GM12878 (cell line): ENCODE measurements at regions not wholly inside any gene's neighbourhood (a gene's known extent, or its start where the extent isn't known, plus 50 kb on each side); places are given as distances from the start of the nearest gene placed in this dataset.

Experiments
- ATAC-seq: fragments of 200-7000 bp; cut with Tn5 transposase; 3 replicates; pipeline ENCODE4 v1.9.1; 2020; ENCODE audit warnings: mild to moderate bottlenecking, moderate library complexity
- BruUV-seq: library from RNA; stranded (reverse); fragments of 400-500 nt; replicated peaks from 2 replicates; lab custom pipeline; 2021; lab: Mats Ljungman, UMichigan
- CTCF ChIA-PET: fragments of 300-600 bp; sonication (Branson Sonifier 250); formaldehyde crosslinking; extraction: SDS; loops from one replicate; lab custom pipeline; 2021; ENCODE audit warnings: inconsistent platforms; lab: Yijun Ruan, JAX
- POLR2A ChIA-PET: fragments of 350-600 bp; formaldehyde crosslinking; extraction: SDS; loops from one replicate; lab custom pipeline; 2021; ENCODE audit warnings: inconsistent platforms; lab: Charles Lee
- RAD21 ChIA-PET: fragments of 300-600 bp; sonication (Branson Sonifier 250); formaldehyde crosslinking; loops from one replicate; lab custom pipeline; 2023; ENCODE audit warnings: antibody characterized with exemption; ENCODE audit not compliant: unreplicated experiment; lab: Charles Lee
- SMC1A ChIA-PET: fragments of 300-600 bp; sonication (Branson Sonifier 250); formaldehyde crosslinking; loops from one replicate; lab custom pipeline; 2023; ENCODE audit not compliant: unreplicated experiment, uncharacterized antibody; lab: Charles Lee
- DNase-seq: peaks from one replicate; pipeline ENCODE4 v3.0.0-alpha.2; 2011; ENCODE audit warnings: low read depth, low spot score
- FAIRE-seq: peaks from 3 replicates; lab custom pipeline; 2011; peaks lifted over from hg19 to GRCh38; lab: Jason Lieb, UNC
- H2AFZ ChIP-seq: 2 replicates; pipeline ENCODE4 v1.6.0; 2011; ENCODE audit warnings: low read depth, low read length, control low read depth; ENCODE audit not compliant: control insufficient read depth
- H3K27ac ChIP-seq: 2 replicates; pipeline ENCODE4 v1.5.1; 2011; ENCODE audit warnings: control low read depth; ENCODE audit not compliant: control insufficient read depth, insufficient read depth
- H3K27me3 ChIP-seq, 2 experiments: replicated peaks in 1 of 2; 2 replicates each; pipeline versions ENCODE4 v1.6.0 to v1.6.1; 2011; ENCODE audit warnings: low read length in 1 of 2; ENCODE audit not compliant: control insufficient read depth in 2 of 2, insufficient read depth in 2 of 2
- H3K36me3 ChIP-seq, 2 experiments: 2 replicates each; pipeline ENCODE4 v1.5.1; 2011; ENCODE audit warnings: low read length in 1 of 2; ENCODE audit not compliant: control insufficient read depth in 2 of 2, insufficient read depth in 2 of 2
- H3K4me1 ChIP-seq: 2 replicates; pipeline ENCODE4 v1.6.1; 2011; ENCODE audit warnings: mild to moderate bottlenecking, low read length, moderate library complexity, mixed read lengths; ENCODE audit not compliant: control insufficient read depth, insufficient read depth
- H3K4me2 ChIP-seq: 2 replicates; pipeline ENCODE4 v1.6.0; 2011; ENCODE audit warnings: control low read depth; ENCODE audit not compliant: control insufficient read depth, insufficient read depth
- H3K4me3 ChIP-seq: fragments of 200-600 bp; sonication (generic); 2 replicates; pipeline ENCODE4 v1.5.1; 2016
- H3K79me2 ChIP-seq: 2 replicates; pipeline ENCODE4 v1.6.0; 2011; ENCODE audit warnings: low read length; ENCODE audit not compliant: control insufficient read depth, insufficient read depth
- H3K9ac ChIP-seq: 2 replicates; pipeline ENCODE4 v1.8.0; 2011; ENCODE audit warnings: low read length, control low read depth, mixed read lengths; ENCODE audit not compliant: control insufficient read depth, insufficient read depth
- H3K9me3 ChIP-seq: replicated peaks from 3 replicates; pipeline ENCODE4 v1.5.1; 2011; ENCODE audit warnings: mild to moderate bottlenecking, low read length; ENCODE audit not compliant: control insufficient read depth, insufficient read depth
- H4K20me1 ChIP-seq: 2 replicates; pipeline ENCODE4 v1.6.0; 2011; ENCODE audit not compliant: control insufficient read depth, insufficient read depth
- CEBPB ChIP-seq, 2 experiments: fragments of 150-350 bp in 1 of 2; IDR thresholded peaks; 2 replicates each; pipeline ENCODE4 v1.6.1; 2012 to 2014; ENCODE audit warnings: low read depth in 2 of 2, low read length in 2 of 2, borderline replicate concordance in 1 of 2, inconsistent platforms in 1 of 2
- CREB1 ChIP-seq: IDR thresholded peaks from 2 replicates; pipeline ENCODE4 v1.6.1; 2012; ENCODE audit warnings: low read depth, mild to moderate bottlenecking, inconsistent platforms
- CTCF ChIP-seq, 3 experiments: IDR thresholded peaks in 2 of 3; conservative IDR thresholded peaks in 1 of 3; 2 replicates each; pipeline ENCODE4 v1.5.1; 2011; ENCODE audit warnings: low read depth in 3 of 3, low read length in 3 of 3, mild to moderate bottlenecking in 3 of 3, control low read depth in 2 of 3, moderate library complexity in 2 of 3, inconsistent platforms in 1 of 3, mixed read lengths in 1 of 3; ENCODE audit not compliant: control insufficient read depth in 2 of 3, insufficient read depth in 1 of 3; ENCODE audit errors: extremely low read depth in 1 of 3
- FOXK2 ChIP-seq: fragments of 450-650 bp; IDR thresholded peaks from 2 replicates; pipeline ENCODE4 v1.6.1; 2017; ENCODE audit warnings: mild to moderate bottlenecking, moderate library complexity
- HCFC1 ChIP-seq: fragments of 150-350 bp; IDR thresholded peaks from 2 replicates; pipeline ENCODE4 v1.6.1; 2014; ENCODE audit warnings: low read length
- JUNB ChIP-seq: IDR thresholded peaks from 2 replicates; pipeline ENCODE4 v1.6.1; 2016; ENCODE audit warnings: antibody characterized with exemption, mild to moderate bottlenecking
- MTA2 ChIP-seq: fragments of 450-650 bp; IDR thresholded peaks from 2 replicates; pipeline ENCODE4 v1.6.1; 2016; ENCODE audit warnings: low read depth, mild to moderate bottlenecking, moderate library complexity
- MYB ChIP-seq: fragments of 150-350 bp; IDR thresholded peaks from 2 replicates; pipeline ENCODE4 v1.6.1; 2014; ENCODE audit warnings: mild to moderate bottlenecking, low read depth, low read length, borderline replicate concordance
- PAX8 ChIP-seq: fragments of 450-650 bp; IDR thresholded peaks from 2 replicates; pipeline ENCODE4 v1.6.1; 2017; ENCODE audit warnings: mild to moderate bottlenecking, moderate library complexity
- RAD21 ChIP-seq: IDR thresholded peaks from 2 replicates; pipeline ENCODE4 v1.6.1; 2011; ENCODE audit warnings: mild to moderate bottlenecking, low read depth, low read length, moderate library complexity; ENCODE audit not compliant: insufficient read depth
- RCOR1 ChIP-seq: conservative IDR thresholded peaks from 2 replicates; pipeline ENCODE4 v1.6.1; 2012; ENCODE audit warnings: low read depth, low read length, improper control_type of control experiment
- SIX5 ChIP-seq: IDR thresholded peaks from 2 replicates; pipeline ENCODE4 v1.6.1; 2011; ENCODE audit warnings: mild to moderate bottlenecking, low read depth, low read length, moderate library complexity; ENCODE audit not compliant: severe bottlenecking
- SKIL ChIP-seq: fragments of 450-650 bp; IDR thresholded peaks from 2 replicates; pipeline ENCODE4 v1.6.1; 2017; ENCODE audit warnings: mild to moderate bottlenecking, low read depth, inconsistent platforms; ENCODE audit not compliant: poor library complexity, severe bottlenecking
- ZNF24 ChIP-seq: fragments of 450-650 bp; IDR thresholded peaks from 2 replicates; pipeline ENCODE4 v1.6.1; 2017; ENCODE audit warnings: antibody characterized with exemption, mild to moderate bottlenecking
- ZZZ3 ChIP-seq: IDR thresholded peaks from 2 replicates; pipeline ENCODE4 v1.6.1; 2011; ENCODE audit warnings: low read depth; ENCODE audit not compliant: control insufficient read depth, insufficient read length
- WGBS: methylation state at CpG from one replicate; pipeline ENCODE4 v1.1.6; 2016; ENCODE audit warnings: low lambda C conversion rate; ENCODE audit not compliant: insufficient replicate concordance, insufficient coverage; ENCODE audit errors: missing lambda C conversion rate; 5-methylcytosine and 5-hydroxymethylcytosine counted together
- in situ Hi-C: fragments of 300-500 bp; cut with MboI; formaldehyde crosslinking; loops from 9 replicates; pipeline ENCODE4 v1.14.3; 2018; ENCODE audit warnings: mixed read lengths
- intact Hi-C: fragments of 100-400 bp; cut with micrococcal nuclease; formaldehyde crosslinking; loops from one replicate; pipeline ENCODE4 v1.14.2; 2022; ENCODE audit not compliant: unreplicated experiment
- TF ChIP-seq, protein P1 (sequence below): fragments of 450-650 bp; formaldehyde crosslinking; IDR thresholded peaks from 2 replicates; pipeline ENCODE4 v1.4.0; 2020; ENCODE audit warnings: mild to moderate bottlenecking, moderate library complexity
- TF ChIP-seq, protein P2 (sequence below): IDR thresholded peaks from 2 replicates; pipeline ENCODE4 v1.6.1; 2012; ENCODE audit warnings: low read depth, low read length, improper control_type of control experiment

GRCh38 chr2:6139916-6140315, 447.7 kb downstream of the SOX11 start (continued):
- no peak for TF ChIP-seq SKIL
- TF ChIP-seq HCFC1, result no peak

DNA sequence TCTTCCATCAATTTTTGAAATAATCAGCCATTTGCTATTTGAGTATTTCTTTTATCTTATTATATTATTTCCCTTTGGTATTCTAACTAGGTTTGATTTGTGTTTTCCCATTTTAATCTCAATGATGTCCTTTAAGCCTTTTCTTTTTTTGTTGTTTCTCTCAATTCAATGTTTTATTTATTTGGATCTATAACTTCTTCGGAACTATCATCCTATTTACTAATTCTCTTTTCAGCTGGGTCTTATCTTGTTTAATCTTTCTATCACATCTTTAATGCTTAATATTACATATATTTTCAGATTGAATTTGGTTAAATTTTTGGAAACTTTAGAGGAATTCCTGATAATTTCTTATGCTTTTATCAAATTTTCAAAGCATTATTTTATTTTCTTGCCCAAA, 448.3 kb downstream of the SOX11 start:
- in situ Hi-C loops (no loop called here), intact Hi-C loops (no loop called here)
- CTCF ChIA-PET, result no interaction called here
- 50% methylated on average over 1 of the region's 1 CpG for WGBS
- Histone ChIP-seq H3K9me3 (peaks cover 2% of the 10 kb centered on the region; the same call in 1 of the 3 replicates), H3K9ac (no peak overlapping the region), H3K4me2 (no peak overlapping the region), H3K27me3 (no peaks in the 10 kb centered on the region), H3K27ac (no peak overlapping the region), H3K79me2 (no peaks in the 10 kb centered on the region), H3K4me3 (no peak overlapping the region), H4K20me1 (no peaks in the 10 kb centered on the region), H3K4me1 (no peaks in the 10 kb centered on the region), H3K36me3 (no peaks in the 10 kb centered on the region), H2AFZ (no peak overlapping the region)
- BruUV-seq, result no TSS peak
- SMC1A ChIA-PET, result no interaction called here
- POLR2A ChIA-PET, result no interaction called here
- FAIRE-seq (no peak), DNase-seq (no peak), ATAC-seq (no peak)
- RAD21 ChIA-PET, result no interaction called here
- TF ChIP-seq, protein P1, sequence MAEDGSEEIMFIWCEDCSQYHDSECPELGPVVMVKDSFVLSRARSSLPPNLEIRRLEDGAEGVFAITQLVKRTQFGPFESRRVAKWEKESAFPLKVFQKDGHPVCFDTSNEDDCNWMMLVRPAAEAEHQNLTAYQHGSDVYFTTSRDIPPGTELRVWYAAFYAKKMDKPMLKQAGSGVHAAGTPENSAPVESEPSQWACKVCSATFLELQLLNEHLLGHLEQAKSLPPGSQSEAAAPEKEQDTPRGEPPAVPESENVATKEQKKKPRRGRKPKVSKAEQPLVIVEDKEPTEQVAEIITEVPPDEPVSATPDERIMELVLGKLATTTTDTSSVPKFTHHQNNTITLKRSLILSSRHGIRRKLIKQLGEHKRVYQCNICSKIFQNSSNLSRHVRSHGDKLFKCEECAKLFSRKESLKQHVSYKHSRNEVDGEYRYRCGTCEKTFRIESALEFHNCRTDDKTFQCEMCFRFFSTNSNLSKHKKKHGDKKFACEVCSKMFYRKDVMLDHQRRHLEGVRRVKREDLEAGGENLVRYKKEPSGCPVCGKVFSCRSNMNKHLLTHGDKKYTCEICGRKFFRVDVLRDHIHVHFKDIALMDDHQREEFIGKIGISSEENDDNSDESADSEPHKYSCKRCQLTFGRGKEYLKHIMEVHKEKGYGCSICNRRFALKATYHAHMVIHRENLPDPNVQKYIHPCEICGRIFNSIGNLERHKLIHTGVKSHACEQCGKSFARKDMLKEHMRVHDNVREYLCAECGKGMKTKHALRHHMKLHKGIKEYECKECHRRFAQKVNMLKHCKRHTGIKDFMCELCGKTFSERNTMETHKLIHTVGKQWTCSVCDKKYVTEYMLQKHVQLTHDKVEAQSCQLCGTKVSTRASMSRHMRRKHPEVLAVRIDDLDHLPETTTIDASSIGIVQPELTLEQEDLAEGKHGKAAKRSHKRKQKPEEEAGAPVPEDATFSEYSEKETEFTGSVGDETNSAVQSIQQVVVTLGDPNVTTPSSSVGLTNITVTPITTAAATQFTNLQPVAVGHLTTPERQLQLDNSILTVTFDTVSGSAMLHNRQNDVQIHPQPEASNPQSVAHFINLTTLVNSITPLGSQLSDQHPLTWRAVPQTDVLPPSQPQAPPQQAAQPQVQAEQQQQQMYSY, result no peak
- TF ChIP-seq RCOR1, result no peak
- TF ChIP-seq, protein P2, sequence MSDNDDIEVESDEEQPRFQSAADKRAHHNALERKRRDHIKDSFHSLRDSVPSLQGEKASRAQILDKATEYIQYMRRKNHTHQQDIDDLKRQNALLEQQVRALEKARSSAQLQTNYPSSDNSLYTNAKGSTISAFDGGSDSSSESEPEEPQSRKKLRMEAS, result no peak
- TF ChIP-seq PAX8, result no peak
- no peak for TF ChIP-seq MYB
- TF ChIP-seq CTCF (IDR thresholded peaks at IDR 0.05 in 2 of 3, conservative IDR thresholded peaks at IDR 0.05 in 1 of 3; ENCODE audit: control insufficient read depth in 2 of 3, extremely low read depth in 1 of 3, insufficient read depth in 1 of 3, low read depth in 3 of 3, low read length in 3 of 3), result no peak
- no peak for TF ChIP-seq CREB1
- TF ChIP-seq JUNB, result no peak
- no peak for TF ChIP-seq RAD21
- no peak for TF ChIP-seq ZZZ3
- no peak for TF ChIP-seq CEBPB (IDR thresholded peaks at IDR 0.05; ENCODE audit: borderline replicate concordance in 1 of 2, low read depth in 2 of 2, low read length in 2 of 2)
- no peak for TF ChIP-seq SIX5
- no peak for TF ChIP-seq MTA2
- no peak for TF ChIP-seq FOXK2
- TF ChIP-seq ZNF24, result no peak
